Sigmoid colon (tissue), 4 donors: ENCODE measurements at regions not wholly inside any gene's neighbourhood (a gene's known extent, or its start where the extent isn't known, plus 50 kb on each side); places are given as distances from the start of the nearest gene placed in this dataset.

Experiments
- POLR2A ChIP-seq, 2 donors: fragments of 450-650 bp; IDR thresholded peaks; one replicate each; pipeline ENCODE4 v1.6.1; 2016; ENCODE audit warnings: antibody characterized with exemption in 2 of 2, mild to moderate bottlenecking in 2 of 2, moderate library complexity in 2 of 2
- POLR2AphosphoS5 ChIP-seq, 4 donors: sonication (generic); formaldehyde crosslinking; IDR thresholded peaks; one replicate each; pipeline ENCODE4 v1.6.1; 2017; ENCODE audit warnings: antibody characterized with exemption in 4 of 4

- no peak for TF ChIP-seq POLR2AphosphoS5 (IDR thresholded peaks at IDR 0.05)
- TF ChIP-seq POLR2A (IDR thresholded peaks at IDR 0.05) = no peak
Measured at GRCh38 chr14:87613881-87614280, 379.1 kb downstream of the GALC start.
